OCI-LY1 (cell line): ENCODE measurements at regions not wholly inside any gene's neighbourhood (a gene's known extent, or its start where the extent isn't known, plus 50 kb on each side); places are given as distances from the start of the nearest gene placed in this dataset.

Experiments used
- H2AFZ ChIP-seq: fragments of 200-600 bp; sonication (generic), shearing (Covaris generic); 2 replicates; pipeline ENCODE4 v1.6.0; 2014; ENCODE audit warnings: antibody characterized with exemption, mild to moderate bottlenecking, low read length
- H3F3A ChIP-seq: fragments of 200-600 bp; sonication (generic), shearing (Covaris generic); 2 replicates; pipeline ENCODE4 v1.6.0; 2014; ENCODE audit warnings: mild to moderate bottlenecking, antibody characterized with exemption, low read length, moderate library complexity; ENCODE audit not compliant: insufficient read depth
- H3K27ac ChIP-seq: fragments of 200-600 bp; sonication (generic); 2 replicates; pipeline ENCODE4 v1.5.1; 2014; ENCODE audit warnings: low read length, mixed run types, mild to moderate bottlenecking, low read depth; ENCODE audit not compliant: poor library complexity, severe bottlenecking
- H3K27me3 ChIP-seq: fragments of 200-600 bp; sonication (generic); 2 replicates; pipeline ENCODE4 v1.6.0; 2014; ENCODE audit warnings: antibody characterized with exemption, mild to moderate bottlenecking, low read length, moderate library complexity; ENCODE audit not compliant: insufficient read depth
- H3K36me3 ChIP-seq: fragments of 200-600 bp; sonication (generic); 2 replicates; pipeline ENCODE4 v1.6.1; 2014; ENCODE audit warnings: mild to moderate bottlenecking, antibody characterized with exemption, low read length, moderate library complexity, mixed read lengths; ENCODE audit not compliant: insufficient read depth
- H3K4me1 ChIP-seq: fragments of 200-600 bp; sonication (generic); 2 replicates; pipeline ENCODE4 v1.5.1; 2014; ENCODE audit warnings: mild to moderate bottlenecking, low read length, moderate library complexity; ENCODE audit not compliant: insufficient read depth, severe bottlenecking
- H3K4me2 ChIP-seq: fragments of 200-600 bp; sonication (generic), shearing (Covaris generic); 2 replicates; pipeline ENCODE4 v1.6.1; 2014; ENCODE audit warnings: low read length
- H3K4me3 ChIP-seq: fragments of 200-600 bp; sonication (generic); 2 replicates; pipeline ENCODE4 v1.5.1; 2014; ENCODE audit warnings: low read length, low read depth, mild to moderate bottlenecking, mixed read lengths; ENCODE audit not compliant: poor library complexity, severe bottlenecking
- H3K79me2 ChIP-seq: fragments of 200-600 bp; shearing (Covaris generic); 2 replicates; pipeline ENCODE4 v1.6.1; 2016; ENCODE audit warnings: mixed run types, low read length, mixed read lengths; ENCODE audit not compliant: insufficient read depth
- H3K9ac ChIP-seq: fragments of 200-600 bp; sonication (generic), shearing (Covaris generic); 2 replicates; pipeline ENCODE4 v1.6.1; 2014; ENCODE audit warnings: mild to moderate bottlenecking, low read length, mixed read lengths
- H3K9me2 ChIP-seq: fragments of 200-600 bp; sonication (generic), shearing (Covaris generic); 2 replicates; pipeline ENCODE4 v1.6.1; 2014; ENCODE audit warnings: low read depth, mild to moderate bottlenecking, low read length, mixed read lengths
- H3K9me3 ChIP-seq: fragments of 200-600 bp; shearing (Covaris generic); 2 replicates; pipeline ENCODE4 v1.6.1; 2014; ENCODE audit warnings: low read length, mixed read lengths
- H4K20me1 ChIP-seq: fragments of 200-600 bp; sonication (generic), shearing (Covaris generic); 2 replicates; pipeline ENCODE4 v1.6.0; 2016; ENCODE audit warnings: mild to moderate bottlenecking, low read length; ENCODE audit not compliant: insufficient read depth
- EZH2 ChIP-seq: fragments of 200-600 bp; sonication (generic), shearing (Covaris generic); IDR thresholded peaks from 2 replicates; pipeline ENCODE4 v1.8.0; 2017; ENCODE audit warnings: borderline replicate concordance, mixed run types, mild to moderate bottlenecking, antibody characterized with exemption, low read length, moderate library complexity, mixed read lengths
- TF ChIP-seq, protein P1 (sequence below): fragments of 200-600 bp; sonication (generic), shearing (Covaris generic); IDR thresholded peaks from 2 replicates; pipeline ENCODE4 v1.5.1; 2017; ENCODE audit warnings: mild to moderate bottlenecking, antibody characterized with exemption, low read length, moderate library complexity, mixed read lengths

DNA sequence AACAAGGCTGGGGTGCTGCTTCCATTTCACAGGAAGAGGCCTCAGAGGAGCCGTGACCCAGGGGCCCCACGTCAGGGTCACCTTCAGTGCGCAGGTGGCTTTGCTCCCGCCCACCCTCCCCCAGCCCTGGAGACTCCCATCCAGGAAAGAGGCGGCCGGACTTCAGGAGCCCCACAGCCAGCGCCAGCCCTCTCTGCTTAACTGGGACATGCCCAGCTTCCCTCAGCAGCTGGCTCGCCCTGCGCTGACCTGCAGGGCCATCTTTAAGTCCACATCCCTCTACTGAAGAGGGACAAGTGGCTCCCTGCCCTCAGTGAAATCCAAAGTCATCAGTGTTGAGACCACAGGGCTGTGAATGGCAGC, 141.9 kb upstream of the PPP2R2D start:
- no peak overlapping the region for H3K9ac ChIP-seq
- no peaks in the 10 kb centered on the region for H3K9me3 ChIP-seq
- H3K79me2 ChIP-seq = no peaks in the 10 kb centered on the region
- H3K4me1 ChIP-seq = no peaks in the 10 kb centered on the region
- H3K36me3 ChIP-seq = no peaks in the 10 kb centered on the region
- no peak overlapping the region for H3K4me3 ChIP-seq
- no peaks in the 10 kb centered on the region for H3F3A ChIP-seq
- H3K9me2 ChIP-seq = no peaks in the 10 kb centered on the region
- no peaks in the 10 kb centered on the region for H4K20me1 ChIP-seq
- no peak overlapping the region for H3K4me2 ChIP-seq
- TF ChIP-seq, protein P1, sequence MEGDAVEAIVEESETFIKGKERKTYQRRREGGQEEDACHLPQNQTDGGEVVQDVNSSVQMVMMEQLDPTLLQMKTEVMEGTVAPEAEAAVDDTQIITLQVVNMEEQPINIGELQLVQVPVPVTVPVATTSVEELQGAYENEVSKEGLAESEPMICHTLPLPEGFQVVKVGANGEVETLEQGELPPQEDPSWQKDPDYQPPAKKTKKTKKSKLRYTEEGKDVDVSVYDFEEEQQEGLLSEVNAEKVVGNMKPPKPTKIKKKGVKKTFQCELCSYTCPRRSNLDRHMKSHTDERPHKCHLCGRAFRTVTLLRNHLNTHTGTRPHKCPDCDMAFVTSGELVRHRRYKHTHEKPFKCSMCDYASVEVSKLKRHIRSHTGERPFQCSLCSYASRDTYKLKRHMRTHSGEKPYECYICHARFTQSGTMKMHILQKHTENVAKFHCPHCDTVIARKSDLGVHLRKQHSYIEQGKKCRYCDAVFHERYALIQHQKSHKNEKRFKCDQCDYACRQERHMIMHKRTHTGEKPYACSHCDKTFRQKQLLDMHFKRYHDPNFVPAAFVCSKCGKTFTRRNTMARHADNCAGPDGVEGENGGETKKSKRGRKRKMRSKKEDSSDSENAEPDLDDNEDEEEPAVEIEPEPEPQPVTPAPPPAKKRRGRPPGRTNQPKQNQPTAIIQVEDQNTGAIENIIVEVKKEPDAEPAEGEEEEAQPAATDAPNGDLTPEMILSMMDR = no peak
- no peak for TF ChIP-seq EZH2
- H3K27ac ChIP-seq = no peak overlapping the region
- H2AFZ ChIP-seq = no peak overlapping the region
- no peaks in the 10 kb centered on the region for H3K27me3 ChIP-seq

- Histone ChIP-seq H3K79me2 (no peaks in the 10 kb centered on the region), H3K4me2 (no peak overlapping the region), H3K9me2 (no peaks in the 10 kb centered on the region), H4K20me1 (no peaks in the 10 kb centered on the region), H3K9me3 (no peaks in the 10 kb centered on the region), H3F3A (no peaks in the 10 kb centered on the region), H2AFZ (no peak overlapping the region), H3K9ac (no peak overlapping the region), H3K27ac (no peak overlapping the region), H3K4me1 (no peaks in the 10 kb centered on the region), H3K36me3 (no peaks in the 10 kb centered on the region), H3K27me3 (no peaks in the 10 kb centered on the region), H3K4me3 (no peak overlapping the region)
- TF ChIP-seq, protein P1 = no peak
- TF ChIP-seq EZH2 = no peak
Observed at GRCh38 chr10:131759347-131759746, 141.5 kb upstream of the PPP2R2D start.

- H3K9me2 ChIP-seq = no peaks in the 10 kb centered on the region
- no peaks in the 10 kb centered on the region for H3F3A ChIP-seq
- no peak overlapping the region for H3K4me2 ChIP-seq
- H3K9ac ChIP-seq = no peak overlapping the region
- TF ChIP-seq, protein P1 = no peak
- TF ChIP-seq EZH2 = no peak
- H3K36me3 ChIP-seq = no peaks in the 10 kb centered on the region
- no peaks in the 10 kb centered on the region for H3K79me2 ChIP-seq
- no peak overlapping the region for H2AFZ ChIP-seq
- no peaks in the 10 kb centered on the region for H3K27me3 ChIP-seq
- H3K4me1 ChIP-seq = no peaks in the 10 kb centered on the region
- no peak overlapping the region for H3K27ac ChIP-seq
- H4K20me1 ChIP-seq = no peaks in the 10 kb centered on the region
- no peak overlapping the region for H3K4me3 ChIP-seq
- H3K9me3 ChIP-seq = no peaks in the 10 kb centered on the region
Observed at GRCh38 chr10:131760416-131761166, 140.2 kb upstream of the PPP2R2D start.
